ENCODE measurements at regions not wholly inside any gene's neighbourhood (a gene's known extent, or its start where the extent isn't known, plus 50 kb on each side); places are given as distances from the start of the nearest gene placed in this dataset.

- TF ChIP-seq POLR2A (IDR thresholded peaks at IDR 0.05) (no peak), EP300 (IDR thresholded peaks at IDR 0.05) (no peak), CTCF (IDR thresholded peaks at IDR 0.05) (no peak), POLR2AphosphoS5 (IDR thresholded peaks at IDR 0.05) (no peak)
- ATAC-seq: no peak
- Histone ChIP-seq H3K4me3 (no peak overlapping the region), H3K27ac (no peak overlapping the region), H3K36me3 (no peaks in the 10 kb centered on the region), H3K27me3 (no peaks in the 10 kb centered on the region), H3K4me1 (no peaks in the 10 kb centered on the region), H3K9me3 (peaks cover 0 to 4% (median 0%) of the 10 kb centered on the region in 3 donors)
- WGBS, 2 donors (ENCODE audit: low coverage in 1 of 2): 72 to 80% methylated on average over 3 of the region's 3 CpGs
Observed at GRCh38 chr7:9264395-9264794, 831.0 kb downstream of the NXPH1 start.

GRCh38 chr7:9280088-9280487 lies 846.7 kb downstream of the NXPH1 start:
- no peak overlapping the region for H3K27ac ChIP-seq
- H3K4me3 ChIP-seq: no peak overlapping the region
- no peak for ATAC-seq
- TF ChIP-seq POLR2A (IDR thresholded peaks at IDR 0.05): no peak
- TF ChIP-seq POLR2AphosphoS5 (IDR thresholded peaks at IDR 0.05): no peak
- no peak for TF ChIP-seq EP300 (IDR thresholded peaks at IDR 0.05)
- no peak for TF ChIP-seq CTCF (IDR thresholded peaks at IDR 0.05)
- no peaks in the 10 kb centered on the region for H3K9me3 ChIP-seq
- no peaks in the 10 kb centered on the region for H3K4me1 ChIP-seq
- no peaks in the 10 kb centered on the region for H3K36me3 ChIP-seq
- H3K27me3 ChIP-seq: no peaks in the 10 kb centered on the region

GRCh38 chr7:9283246-9283645 lies 849.8 kb downstream of the NXPH1 start:
- Histone ChIP-seq H3K36me3 (no peaks in the 10 kb centered on the region), H3K4me3 (no peak overlapping the region), H3K9me3 (no peaks in the 10 kb centered on the region), H3K4me1 (no peaks in the 10 kb centered on the region), H3K27me3 (no peaks in the 10 kb centered on the region), H3K27ac (no peak overlapping the region)
- 31 to 80% methylated on average over 2 of the region's 2 CpGs for WGBS, 2 donors (ENCODE audit: low coverage in 1 of 2)
- TF ChIP-seq EP300 (IDR thresholded peaks at IDR 0.05): no peak
- TF ChIP-seq CTCF (IDR thresholded peaks at IDR 0.05): no peak
- no peak for TF ChIP-seq POLR2A (IDR thresholded peaks at IDR 0.05)
- TF ChIP-seq POLR2AphosphoS5 (IDR thresholded peaks at IDR 0.05): no peak
- ATAC-seq: no peak

GRCh38 chr7:9302436-9302835 lies 869.0 kb downstream of the NXPH1 start:
- H3K9me3 ChIP-seq: no peaks in the 10 kb centered on the region
- no peaks in the 10 kb centered on the region for H3K36me3 ChIP-seq
- H3K4me1 ChIP-seq: no peaks in the 10 kb centered on the region
- no peaks in the 10 kb centered on the region for H3K27me3 ChIP-seq
- H3K27ac ChIP-seq: no peak overlapping the region
- TF ChIP-seq POLR2A (IDR thresholded peaks at IDR 0.05): no peak
- TF ChIP-seq POLR2AphosphoS5 (IDR thresholded peaks at IDR 0.05): no peak
- TF ChIP-seq EP300 (IDR thresholded peaks at IDR 0.05): no peak
- no peak for TF ChIP-seq CTCF (IDR thresholded peaks at IDR 0.05)
- 74 to 85% methylated on average over 2 to 4 of the region's 4 CpGs for WGBS, 2 donors (ENCODE audit: low coverage in 1 of 2)
- H3K4me3 ChIP-seq: no peak overlapping the region
- ATAC-seq: no peak

- no peak for ATAC-seq
- Histone ChIP-seq H3K36me3 (no peaks in the 10 kb centered on the region), H3K27me3 (no peaks in the 10 kb centered on the region), H3K4me3 (no peak overlapping the region), H3K27ac (no peak overlapping the region), H3K9me3 (no peaks in the 10 kb centered on the region), H3K4me1 (no peaks in the 10 kb centered on the region)
- TF ChIP-seq CTCF (IDR thresholded peaks at IDR 0.05) (no peak), EP300 (IDR thresholded peaks at IDR 0.05) (no peak), POLR2A (IDR thresholded peaks at IDR 0.05) (no peak), POLR2AphosphoS5 (IDR thresholded peaks at IDR 0.05) (no peak)
- WGBS, 2 donors (ENCODE audit: low coverage in 1 of 2): 60 to 100% methylated on average over 1 of the region's 1 CpG
Observed at GRCh38 chr7:9307131-9307530, 873.7 kb downstream of the NXPH1 start.
